Tibial nerve (tissue), 4 donors: ENCODE measurements at regions not wholly inside any gene's neighbourhood (a gene's known extent, or its start where the extent isn't known, plus 50 kb on each side); places are given as distances from the start of the nearest gene placed in this dataset.

Experiments
- CTCF ChIP-seq, 5 experiments: fragments of 200-600 bp in 3 of 5; fragments of 450-650 bp in 2 of 5; sonication (generic) in 3 of 5; IDR thresholded peaks; one replicate each; pipeline ENCODE4 v1.5.1; 2016 to 2019; ENCODE audit warnings: antibody characterized with exemption in 5 of 5, mild to moderate bottlenecking in 3 of 5, moderate library complexity in 2 of 5
- EP300 ChIP-seq, 2 donors: sonication (generic); formaldehyde crosslinking; IDR thresholded peaks; one replicate each; pipeline ENCODE4 v1.6.1; 2017; ENCODE audit warnings: antibody characterized with exemption in 2 of 2, mild to moderate bottlenecking in 1 of 2
- POLR2A ChIP-seq, 2 donors: fragments of 450-650 bp; IDR thresholded peaks; one replicate each; pipeline ENCODE4 v1.6.1; 2017; ENCODE audit warnings: antibody characterized with exemption in 2 of 2, mild to moderate bottlenecking in 2 of 2, moderate library complexity in 2 of 2

- TF ChIP-seq CTCF (IDR thresholded peaks at IDR 0.05) (no peak), POLR2A (IDR thresholded peaks at IDR 0.05) (no peak), EP300 (IDR thresholded peaks at IDR 0.05) (no peak)
These were observed 532.2 kb upstream of the STEAP1 start for GRCh38 chr7:89621925-89622641.
